ENCODE measurements at regions not wholly inside any gene's neighbourhood (a gene's known extent, or its start where the extent isn't known, plus 50 kb on each side); places are given as distances from the start of the nearest gene placed in this dataset.

- H3K4me3 ChIP-seq (ENCODE audit: low read length, poor library complexity, severe bottlenecking), result no peak overlapping the region
- H3K9ac ChIP-seq (ENCODE audit: low read depth, low read length, poor library complexity, severe bottlenecking), result no peak overlapping the region
- TF ChIP-seq CTCF (conservative IDR thresholded peaks at IDR 0.05; ENCODE audit: low read length), result no peak
- TF ChIP-seq EZH2phosphoT487 (IDR thresholded peaks at IDR 0.05; ENCODE audit: borderline replicate concordance), result no peak
- no peaks in the 10 kb centered on the region for H3K9me2 ChIP-seq (replicated peaks; ENCODE audit: low read depth, low read length)
- peaks cover 13% of the 10 kb centered on the region for H3K27me3 ChIP-seq (ENCODE audit: insufficient read depth, low read length, poor library complexity, severe bottlenecking)
- no peaks in the 10 kb centered on the region for H3K9me3 ChIP-seq (ENCODE audit: insufficient read depth, low read depth, low read length)
- no peaks in the 10 kb centered on the region for H3K79me2 ChIP-seq (ENCODE audit: insufficient read depth, low read length)
- no peak overlapping the region for H3K4me2 ChIP-seq (ENCODE audit: low read depth, low read length, poor library complexity, severe bottlenecking)
- no peak overlapping the region for H2AFZ ChIP-seq (ENCODE audit: low read length)
- H3K4me1 ChIP-seq (ENCODE audit: insufficient read depth, low read length, poor library complexity, severe bottlenecking), result no peaks in the 10 kb centered on the region
- no peaks in the 10 kb centered on the region for H4K20me1 ChIP-seq (ENCODE audit: insufficient read depth, low read length, poor library complexity, severe bottlenecking)
- H3K36me3 ChIP-seq (ENCODE audit: insufficient read depth, low read length), result no peaks in the 10 kb centered on the region
- no peaks in the 10 kb centered on the region for H3F3A ChIP-seq (ENCODE audit: low read depth)
Observed at GRCh38 chr9:96141666-96142065, 160.3 kb downstream of the HSD17B3 start.

GRCh38 chr9:96141128-96141474 is 160.9 kb downstream of the HSD17B3 start:
- no peaks in the 10 kb centered on the region for H3F3A ChIP-seq (ENCODE audit: low read depth)
- H2AFZ ChIP-seq (ENCODE audit: low read length), result no peak overlapping the region
- no peaks in the 10 kb centered on the region for H3K4me1 ChIP-seq (ENCODE audit: insufficient read depth, low read length, poor library complexity, severe bottlenecking)
- H3K9me3 ChIP-seq (ENCODE audit: insufficient read depth, low read depth, low read length), result no peaks in the 10 kb centered on the region
- TF ChIP-seq EZH2phosphoT487 (IDR thresholded peaks at IDR 0.05; ENCODE audit: borderline replicate concordance), result no peak
- no peak for TF ChIP-seq CTCF (conservative IDR thresholded peaks at IDR 0.05; ENCODE audit: low read length)
- no peak overlapping the region for H3K4me3 ChIP-seq (ENCODE audit: low read length, poor library complexity, severe bottlenecking)
- no peak overlapping the region for H3K9ac ChIP-seq (ENCODE audit: low read depth, low read length, poor library complexity, severe bottlenecking)
- H3K79me2 ChIP-seq (ENCODE audit: insufficient read depth, low read length), result no peaks in the 10 kb centered on the region
- peaks cover 13% of the 10 kb centered on the region for H3K27me3 ChIP-seq (ENCODE audit: insufficient read depth, low read length, poor library complexity, severe bottlenecking)
- no peaks in the 10 kb centered on the region for H4K20me1 ChIP-seq (ENCODE audit: insufficient read depth, low read length, poor library complexity, severe bottlenecking)
- H3K4me2 ChIP-seq (ENCODE audit: low read depth, low read length, poor library complexity, severe bottlenecking), result no peak overlapping the region
- no peaks in the 10 kb centered on the region for H3K36me3 ChIP-seq (ENCODE audit: insufficient read depth, low read length)
- H3K9me2 ChIP-seq (replicated peaks; ENCODE audit: low read depth, low read length), result no peaks in the 10 kb centered on the region

GRCh38 chr9:96140296-96141127 is 161.5 kb downstream of the HSD17B3 start:
- Histone ChIP-seq H3K9me2 (replicated peaks; ENCODE audit: low read depth, low read length) (no peaks in the 10 kb centered on the region), H3K27me3 (ENCODE audit: insufficient read depth, low read length, poor library complexity, severe bottlenecking) (peaks cover 13% of the 10 kb centered on the region), H3K9ac (ENCODE audit: low read depth, low read length, poor library complexity, severe bottlenecking) (no peak overlapping the region), H2AFZ (ENCODE audit: low read length) (no peak overlapping the region), H3K4me1 (ENCODE audit: insufficient read depth, low read length, poor library complexity, severe bottlenecking) (no peaks in the 10 kb centered on the region), H4K20me1 (ENCODE audit: insufficient read depth, low read length, poor library complexity, severe bottlenecking) (no peaks in the 10 kb centered on the region), H3K36me3 (ENCODE audit: insufficient read depth, low read length) (no peaks in the 10 kb centered on the region), H3K79me2 (ENCODE audit: insufficient read depth, low read length) (no peaks in the 10 kb centered on the region), H3F3A (ENCODE audit: low read depth) (no peaks in the 10 kb centered on the region), H3K9me3 (ENCODE audit: insufficient read depth, low read depth, low read length) (no peaks in the 10 kb centered on the region), H3K4me2 (ENCODE audit: low read depth, low read length, poor library complexity, severe bottlenecking) (no peak overlapping the region), H3K4me3 (ENCODE audit: low read length, poor library complexity, severe bottlenecking) (no peak overlapping the region)
- TF ChIP-seq CTCF (conservative IDR thresholded peaks at IDR 0.05; ENCODE audit: low read length) (no peak), EZH2phosphoT487 (IDR thresholded peaks at IDR 0.05; ENCODE audit: borderline replicate concordance) (no peak)

All from Loucy (cell line).